Endothelial cell of umbilical vein (primary cell): ENCODE measurements at regions not wholly inside any gene's neighbourhood (a gene's known extent, or its start where the extent isn't known, plus 50 kb on each side); places are given as distances from the start of the nearest gene placed in this dataset.

Experiments used
- CTCF ChIP-seq, 2 donors: IDR thresholded peaks; 1 replicate in 1 of 2; 2 replicates in 1 of 2; pipeline ENCODE4 v1.5.1; 2011; ENCODE audit warnings: low read length in 2 of 2, mild to moderate bottlenecking in 2 of 2, moderate library complexity in 2 of 2, control low read depth in 1 of 2, inconsistent platforms in 1 of 2, low read depth in 1 of 2; ENCODE audit not compliant: insufficient read depth in 1 of 2; ENCODE audit errors: extremely low read depth in 1 of 2
- EZH2 ChIP-seq: IDR thresholded peaks from 2 replicates; pipeline ENCODE4 v1.6.1; 2012; ENCODE audit warnings: borderline replicate concordance, low read depth, mild to moderate bottlenecking, moderate library complexity, low read length, inconsistent platforms; ENCODE audit not compliant: severe bottlenecking
- FOS ChIP-seq: IDR thresholded peaks from 2 replicates; pipeline ENCODE4 v1.6.1; 2011; ENCODE audit warnings: mild to moderate bottlenecking, low read length, moderate library complexity, borderline replicate concordance; ENCODE audit not compliant: insufficient read depth
- GATA2 ChIP-seq: IDR thresholded peaks from 2 replicates; pipeline ENCODE4 v1.7.0; 2011; ENCODE audit warnings: low read depth, mild to moderate bottlenecking, moderate library complexity, mixed read lengths, low read length; ENCODE audit not compliant: insufficient read length, insufficient read depth
- JUN ChIP-seq: IDR thresholded peaks from 2 replicates; pipeline ENCODE4 v1.6.1; 2011; ENCODE audit warnings: borderline replicate concordance, low read depth; ENCODE audit not compliant: insufficient read length, insufficient read depth
- MYC ChIP-seq: IDR thresholded peaks from one replicate; pipeline ENCODE4 v1.6.1; 2011; ENCODE audit warnings: mild to moderate bottlenecking, low read depth, low read length
- POLR2A ChIP-seq: IDR thresholded peaks from 2 replicates; pipeline ENCODE4 v1.6.1; 2012; ENCODE audit warnings: low read depth, mild to moderate bottlenecking, control low read depth, low read length
- POLR2AphosphoS5 ChIP-seq: IDR thresholded peaks from 2 replicates; pipeline ENCODE4 v1.6.1; 2012; ENCODE audit warnings: low read depth, mild to moderate bottlenecking, control low read depth, low read length, moderate library complexity; ENCODE audit not compliant: insufficient read depth
- TF ChIP-seq, protein P1 (sequence below): IDR thresholded peaks from 2 replicates; pipeline ENCODE4 v1.6.1; 2011; ENCODE audit not compliant: insufficient read depth, insufficient read length

- TF ChIP-seq CTCF (IDR thresholded peaks at IDR 0.05; ENCODE audit: extremely low read depth in 1 of 2, insufficient read depth in 1 of 2, low read depth in 1 of 2, low read length in 2 of 2): no peak
- no peak for TF ChIP-seq POLR2A
- TF ChIP-seq, protein P1, sequence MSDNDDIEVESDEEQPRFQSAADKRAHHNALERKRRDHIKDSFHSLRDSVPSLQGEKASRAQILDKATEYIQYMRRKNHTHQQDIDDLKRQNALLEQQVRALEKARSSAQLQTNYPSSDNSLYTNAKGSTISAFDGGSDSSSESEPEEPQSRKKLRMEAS: no peak
- no peak for TF ChIP-seq GATA2
- no peak for TF ChIP-seq POLR2AphosphoS5
- TF ChIP-seq FOS: no peak
- no peak for TF ChIP-seq MYC
- no peak for TF ChIP-seq EZH2
- no peak for TF ChIP-seq JUN
Observed at GRCh38 chr7:26483843-26484242, 192.2 kb downstream of the SNX10 start.
